ENCODE measurements at regions not wholly inside any gene's neighbourhood (a gene's known extent, or its start where the extent isn't known, plus 50 kb on each side); places are given as distances from the start of the nearest gene placed in this dataset.

DNA sequence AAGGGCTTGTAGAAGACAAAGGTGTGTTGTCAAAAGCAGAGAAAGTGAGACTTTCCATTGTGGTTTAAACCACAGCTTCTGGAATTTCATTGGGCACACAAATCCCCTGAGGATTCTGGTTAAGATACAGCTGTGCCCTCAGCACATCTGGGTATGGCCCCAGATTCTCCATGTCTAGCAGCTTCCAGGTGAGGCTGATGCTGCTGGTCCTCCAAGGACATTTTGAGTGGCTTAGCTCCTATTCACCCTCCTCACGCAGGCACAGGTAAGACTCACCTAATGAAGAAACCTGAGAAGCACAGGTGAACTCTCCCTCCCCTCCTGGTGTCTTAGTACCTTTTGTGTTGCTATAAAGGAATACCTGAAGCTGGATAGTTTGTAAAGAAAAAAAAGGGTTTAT lies 88.9 kb upstream of the IGLL5 start:
- no peak for ATAC-seq
- Mint-ChIP-seq H3K4me3 (no peak overlapping the region), H3K4me1 (ENCODE audit: low read depth) (peaks cover 10% of the 10 kb centered on the region), H3K27me3 (ENCODE audit: low read depth) (no peaks in the 10 kb centered on the region), H3K36me3 (ENCODE audit: insufficient read depth) (no peaks in the 10 kb centered on the region), H3K9me3 (no peaks in the 10 kb centered on the region)
- DNase-seq: no peak

DNA sequence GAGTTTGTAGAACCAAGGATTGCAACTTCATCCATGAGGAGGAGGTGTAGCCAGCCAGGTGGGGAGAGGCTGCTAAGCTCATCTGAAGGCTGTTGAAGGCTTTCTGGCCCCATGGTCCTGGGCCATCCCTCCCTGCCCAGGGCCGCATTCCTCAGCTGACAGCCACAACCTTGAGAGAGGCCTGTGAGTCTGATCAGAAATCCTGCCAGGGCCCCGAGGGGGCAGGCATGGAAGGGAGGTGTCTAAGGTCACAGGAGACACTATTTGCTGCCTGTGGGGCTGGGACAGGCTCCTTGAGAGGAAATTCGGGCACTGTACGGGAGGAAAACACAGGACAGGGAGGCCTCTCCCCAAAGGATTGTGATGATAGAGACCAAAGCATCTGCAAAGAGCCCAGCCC lies 88.1 kb upstream of the IGLL5 start:
- DNase-seq (no peak), ATAC-seq (no peak)
- Mint-ChIP-seq H3K36me3 (ENCODE audit: insufficient read depth) (no peaks in the 10 kb centered on the region), H3K4me3 (no peak overlapping the region), H3K27me3 (ENCODE audit: low read depth) (no peaks in the 10 kb centered on the region), H3K4me1 (ENCODE audit: low read depth) (peaks cover 11% of the 10 kb centered on the region), H3K9me3 (no peaks in the 10 kb centered on the region)

DNA sequence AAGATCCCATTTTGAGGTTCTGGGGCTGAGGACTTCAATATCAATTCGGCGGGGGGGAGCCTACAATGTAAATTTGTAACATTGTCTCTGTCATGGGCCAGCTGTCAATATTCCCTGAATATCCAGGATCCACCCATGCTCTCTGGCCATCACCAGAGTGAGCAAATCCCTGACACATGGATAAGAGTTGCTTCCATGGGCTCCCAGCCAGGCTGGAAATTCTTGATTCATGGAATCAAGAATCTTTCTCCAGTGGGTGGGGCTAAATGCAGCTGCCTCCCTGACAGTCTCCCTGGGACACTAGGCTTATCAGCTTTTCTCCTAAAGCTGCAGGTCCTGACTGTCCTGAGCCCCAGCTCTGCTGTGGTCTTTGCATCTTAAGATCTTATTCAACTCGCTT lies 86.9 kb upstream of the IGLL5 start:
- Mint-ChIP-seq H3K4me3 (no peak overlapping the region), H3K36me3 (ENCODE audit: insufficient read depth) (no peaks in the 10 kb centered on the region), H3K27me3 (ENCODE audit: low read depth) (no peaks in the 10 kb centered on the region), H3K9me3 (no peaks in the 10 kb centered on the region), H3K4me1 (ENCODE audit: low read depth) (peaks cover 16% of the 10 kb centered on the region)
- ATAC-seq (no peak), DNase-seq (no peak)

DNA sequence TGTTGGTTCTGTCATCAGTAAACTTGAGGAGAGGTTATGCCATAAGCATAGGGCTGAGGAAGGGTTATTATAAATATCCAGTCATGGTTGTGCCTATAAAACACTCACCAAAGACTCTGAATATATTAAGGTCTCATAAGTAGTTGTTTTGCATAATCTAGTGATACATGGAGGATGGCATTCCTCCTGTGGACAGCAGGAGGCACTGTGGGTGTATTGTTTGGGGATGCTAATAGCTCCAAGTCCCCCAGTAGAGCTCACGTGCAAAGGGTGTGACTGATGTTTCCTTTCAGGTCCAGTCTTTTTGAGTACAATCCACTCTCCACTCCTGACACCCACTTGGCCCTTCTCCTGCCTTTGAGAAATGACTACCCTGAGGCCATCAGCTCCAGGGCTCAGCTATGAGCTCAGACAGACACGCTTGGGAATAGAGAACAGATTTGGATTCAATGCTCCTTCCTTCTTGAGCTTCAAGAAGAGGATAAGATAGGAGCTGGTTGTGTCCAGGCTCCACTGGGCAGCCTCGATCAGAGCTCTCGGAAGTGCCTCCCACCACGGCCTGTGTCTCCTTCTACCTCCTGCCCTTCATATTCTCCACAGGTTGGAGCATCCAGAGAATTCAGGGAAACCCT lies 85.2 kb upstream of the IGLL5 start:
- H3K27me3 Mint-ChIP-seq (ENCODE audit: low read depth): no peaks in the 10 kb centered on the region
- ATAC-seq (peak in 1 of 2 donors; percentile 30), DNase-seq (peak; percentile 32)
- H3K4me1 Mint-ChIP-seq (ENCODE audit: low read depth): peaks cover 22% of the 10 kb centered on the region
- no peaks in the 10 kb centered on the region for H3K36me3 Mint-ChIP-seq (ENCODE audit: insufficient read depth)
- H3K4me3 Mint-ChIP-seq: no peak overlapping the region
- H3K9me3 Mint-ChIP-seq: no peaks in the 10 kb centered on the region

DNA sequence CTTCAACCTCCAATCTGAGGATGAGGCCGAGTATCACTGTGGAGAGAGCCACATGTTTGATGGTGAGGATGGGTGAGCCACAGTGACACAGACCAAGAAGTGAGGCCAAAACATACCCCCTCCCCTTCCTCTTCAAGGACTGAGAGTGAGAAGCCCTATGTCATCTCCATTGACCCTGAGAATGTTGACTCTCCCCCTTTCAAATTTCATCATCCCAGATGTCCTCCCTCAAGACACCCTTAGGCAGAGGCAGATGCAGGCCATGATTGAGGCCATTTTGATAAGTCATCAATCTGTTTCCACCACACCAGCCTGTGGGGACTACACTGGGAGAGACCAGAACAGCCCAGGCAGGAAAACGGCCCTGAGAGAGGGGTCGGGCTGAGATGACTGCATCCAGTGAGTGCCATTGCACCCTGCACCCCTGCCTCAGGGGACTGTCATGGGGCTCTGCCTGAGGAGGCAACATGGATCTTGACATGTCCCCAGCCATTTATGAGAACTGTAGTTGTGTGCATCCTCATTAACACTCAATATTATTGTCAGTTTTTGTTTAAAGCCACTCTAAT lies 84.2 kb upstream of the IGLL5 start:
- ATAC-seq (no peak), DNase-seq (no peak)
- Mint-ChIP-seq H3K36me3 (ENCODE audit: insufficient read depth) (no peaks in the 10 kb centered on the region), H3K9me3 (no peaks in the 10 kb centered on the region), H3K4me3 (no peak overlapping the region), H3K4me1 (ENCODE audit: low read depth) (peaks cover 18% of the 10 kb centered on the region), H3K27me3 (ENCODE audit: low read depth) (no peaks in the 10 kb centered on the region)

- no peaks in the 10 kb centered on the region for H3K36me3 Mint-ChIP-seq (ENCODE audit: insufficient read depth)
- peak; percentile 67 for DNase-seq
- H3K9me3 Mint-ChIP-seq: no peaks in the 10 kb centered on the region
- H3K4me3 Mint-ChIP-seq: no peak overlapping the region
- H3K27me3 Mint-ChIP-seq (ENCODE audit: low read depth): no peaks in the 10 kb centered on the region
- ATAC-seq: peak; percentile 54 to 88
- peaks cover 50% of the 10 kb centered on the region for H3K4me1 Mint-ChIP-seq (ENCODE audit: low read depth)
Measured at GRCh38 chr22:22810018-22810427, 77.6 kb upstream of the IGLL5 start.

- ATAC-seq (peak in 1 of 2 donors; percentile 18), DNase-seq (no peak)
- H3K4me1 Mint-ChIP-seq (ENCODE audit: low read depth): peaks cover 52% of the 10 kb centered on the region
Measured at GRCh38 chr22:22810471-22810870, 77.1 kb upstream of the IGLL5 start.

DNA sequence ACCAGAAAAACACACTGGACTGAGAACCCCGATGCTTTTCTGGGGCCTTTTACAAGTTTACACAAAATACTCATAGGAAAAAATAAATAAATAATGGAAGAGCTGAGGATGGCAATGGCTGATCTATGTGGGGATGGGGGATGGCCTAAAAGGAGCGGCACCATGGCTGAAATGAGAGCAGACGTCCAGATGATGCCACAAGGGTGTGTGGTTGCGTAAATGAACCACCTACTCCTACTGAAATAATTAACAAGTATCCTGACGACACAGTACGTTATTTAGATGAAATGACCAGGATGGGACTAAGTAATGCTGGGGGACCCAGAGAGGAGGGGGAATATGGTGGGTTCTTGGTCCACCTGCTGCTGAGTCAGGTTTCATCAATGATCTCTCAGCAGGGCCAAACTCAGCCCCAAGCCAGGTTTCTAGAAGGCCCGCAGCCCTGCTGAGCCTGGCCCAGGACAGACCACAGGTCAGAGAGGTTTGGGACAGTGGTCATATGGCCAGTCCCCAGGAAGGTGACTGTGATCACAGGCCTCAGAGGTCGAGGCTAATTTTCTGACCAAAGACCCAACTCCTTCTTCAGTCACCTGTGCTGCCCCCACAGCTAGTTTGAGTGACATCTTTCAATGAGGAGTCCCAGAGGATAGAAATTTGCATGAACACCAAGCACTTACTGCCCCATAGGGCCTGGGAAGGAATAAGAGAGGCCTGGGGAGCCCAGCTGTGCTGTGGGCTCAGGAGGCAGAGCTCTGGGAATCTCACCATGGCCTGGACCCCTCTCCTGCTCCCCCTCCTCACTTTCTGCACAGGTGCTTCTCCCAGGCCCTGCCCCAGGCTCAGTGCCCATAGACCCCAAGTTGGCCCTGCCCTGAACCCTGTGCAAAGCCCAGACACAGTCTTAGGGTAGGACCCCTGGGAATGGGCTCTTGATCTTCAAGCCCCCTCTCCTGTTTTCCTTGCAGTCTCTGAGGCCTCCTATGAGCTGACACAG lies 76.3 kb upstream of the IGLL5 start:
- no peak for DNase-seq
- ATAC-seq: no peak
- Mint-ChIP-seq H3K9me3 (no peaks in the 10 kb centered on the region), H3K4me1 (ENCODE audit: low read depth) (peaks cover 60% of the 10 kb centered on the region), H3K27me3 (ENCODE audit: low read depth) (no peaks in the 10 kb centered on the region), H3K36me3 (ENCODE audit: insufficient read depth) (no peaks in the 10 kb centered on the region), H3K4me3 (peak overlapping the region; percentile 13)

More at GRCh38 chr22:22810471-22810870, 77.1 kb upstream of the IGLL5 start:
- no peaks in the 10 kb centered on the region for H3K36me3 Mint-ChIP-seq (ENCODE audit: insufficient read depth)
- no peaks in the 10 kb centered on the region for H3K27me3 Mint-ChIP-seq (ENCODE audit: low read depth)
- H3K9me3 Mint-ChIP-seq: no peaks in the 10 kb centered on the region
- no peak overlapping the region for H3K4me3 Mint-ChIP-seq

DNA sequence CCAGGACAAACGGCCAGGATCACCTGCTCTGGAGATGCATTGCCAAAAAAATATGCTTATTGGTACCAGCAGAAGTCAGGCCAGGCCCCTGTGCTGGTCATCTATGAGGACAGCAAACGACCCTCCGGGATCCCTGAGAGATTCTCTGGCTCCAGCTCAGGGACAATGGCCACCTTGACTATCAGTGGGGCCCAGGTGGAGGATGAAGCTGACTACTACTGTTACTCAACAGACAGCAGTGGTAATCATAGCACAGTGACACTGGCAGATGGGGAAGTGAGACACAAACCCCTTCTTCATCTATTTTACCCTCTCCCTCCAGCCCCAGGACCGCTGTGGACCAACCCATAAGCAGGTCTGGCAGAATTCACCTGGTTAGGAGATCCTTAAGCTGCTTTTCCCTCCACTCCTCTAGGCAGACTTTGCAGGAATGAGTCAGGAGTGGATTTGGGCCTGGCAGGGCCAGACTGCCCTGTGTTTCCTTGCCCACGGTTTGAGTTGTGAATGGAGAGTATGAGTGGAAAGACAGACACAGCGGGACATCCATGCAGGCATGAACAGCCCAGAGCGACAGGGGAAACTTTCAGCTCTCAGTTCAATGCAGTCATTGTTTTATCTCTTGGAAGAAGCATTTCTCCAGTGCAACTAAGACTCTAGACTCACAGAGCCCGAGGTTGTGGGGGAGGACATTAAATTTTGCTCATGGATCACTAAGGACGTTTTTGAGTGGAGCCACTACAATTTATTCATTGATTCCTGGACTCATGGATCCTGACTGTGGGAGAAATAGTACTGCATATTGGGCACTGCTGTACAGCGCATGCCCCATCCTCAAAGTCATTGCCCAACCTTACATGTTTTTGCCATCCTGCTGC lies 75.3 kb upstream of the IGLL5 start:
- Mint-ChIP-seq H3K9me3 (no peaks in the 10 kb centered on the region), H3K4me3 (no peak overlapping the region), H3K36me3 (ENCODE audit: insufficient read depth) (no peaks in the 10 kb centered on the region), H3K4me1 (ENCODE audit: low read depth) (peaks cover 65% of the 10 kb centered on the region), H3K27me3 (ENCODE audit: low read depth) (no peaks in the 10 kb centered on the region)
- no peak for ATAC-seq
- no peak for DNase-seq

DNA sequence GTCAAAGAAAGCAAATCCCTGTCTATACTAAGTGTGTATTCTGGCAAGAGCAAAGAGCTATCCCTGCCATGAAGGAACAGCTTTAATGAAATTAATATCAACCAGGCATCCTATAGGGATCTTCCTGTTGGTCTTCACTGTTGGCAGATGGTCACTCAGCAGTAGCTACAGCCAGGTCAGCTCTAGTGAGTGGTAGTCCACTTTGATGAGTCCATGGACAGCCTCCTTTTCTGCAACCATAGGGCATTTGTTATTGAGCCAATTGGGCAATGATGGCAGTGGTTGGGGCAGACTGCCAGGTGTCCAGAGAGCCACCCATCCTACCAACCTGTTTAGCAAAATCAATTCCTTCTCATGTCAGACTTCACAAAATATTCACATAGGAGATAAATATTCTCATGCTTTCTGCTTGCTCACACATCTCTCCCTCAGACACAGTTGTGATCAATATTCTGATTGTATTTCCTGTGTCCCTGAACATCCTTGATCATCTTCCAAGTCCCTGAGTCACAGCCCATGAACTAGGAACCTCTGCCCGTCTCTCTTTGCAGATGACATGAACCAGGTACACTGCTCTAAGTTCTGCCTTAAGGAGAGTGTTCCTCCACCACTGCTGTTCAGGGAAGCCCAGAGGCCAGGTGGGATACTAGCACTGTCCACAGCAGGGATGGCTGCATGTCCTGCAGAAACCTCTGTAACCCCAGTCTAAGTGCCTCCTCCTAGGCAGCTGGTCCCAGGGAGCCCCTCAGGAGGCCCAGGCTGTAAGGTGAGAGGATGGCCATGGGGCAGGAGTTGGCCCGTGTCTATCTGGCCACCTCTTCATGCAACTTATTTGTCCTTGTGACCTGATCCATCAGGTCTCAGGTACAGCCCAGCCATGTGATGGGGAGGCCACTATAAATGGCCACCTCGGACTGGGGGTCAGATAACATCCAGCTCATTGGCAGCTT lies 74.2 kb upstream of the IGLL5 start:
- H3K4me1 Mint-ChIP-seq (ENCODE audit: low read depth): peaks cover 72% of the 10 kb centered on the region
- no peak for DNase-seq
- no peak overlapping the region for H3K4me3 Mint-ChIP-seq
- H3K27me3 Mint-ChIP-seq (ENCODE audit: low read depth): no peaks in the 10 kb centered on the region
- no peaks in the 10 kb centered on the region for H3K36me3 Mint-ChIP-seq (ENCODE audit: insufficient read depth)
- no peaks in the 10 kb centered on the region for H3K9me3 Mint-ChIP-seq
- no peak for ATAC-seq

DNA sequence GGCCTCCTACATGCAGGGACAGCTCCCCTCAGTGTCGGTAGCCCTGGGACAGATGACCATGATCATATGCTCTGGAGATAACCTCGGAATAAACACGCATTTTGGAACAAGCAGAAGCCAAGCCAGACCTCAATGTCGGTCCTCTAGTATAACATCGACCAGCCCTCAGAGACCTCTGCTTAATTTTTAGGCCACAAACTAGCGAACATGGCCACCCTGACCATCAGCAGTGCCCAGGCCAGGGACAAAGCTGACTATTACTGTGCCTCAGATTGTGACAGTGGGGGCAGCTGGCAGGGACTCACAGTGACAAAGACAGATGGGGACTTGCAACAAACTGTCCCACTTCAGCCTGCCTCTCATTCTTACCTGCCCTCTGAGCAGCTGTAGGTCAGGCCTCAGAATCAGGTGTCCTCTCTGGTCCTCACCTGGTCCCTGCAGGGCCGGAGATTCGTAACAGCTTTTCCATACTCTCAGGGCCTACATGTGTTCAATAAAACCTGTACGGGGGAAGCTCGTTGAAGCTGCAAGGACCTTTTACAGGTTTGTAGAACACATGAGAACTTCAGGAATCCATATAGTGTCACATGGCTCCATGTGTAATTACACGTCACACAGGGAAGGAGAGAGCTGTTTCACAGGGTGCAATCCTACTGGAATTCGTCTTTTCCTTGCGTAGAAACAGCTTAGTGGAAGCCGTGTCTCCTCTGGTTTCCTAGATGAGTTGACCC lies 72.8 kb upstream of the IGLL5 start:
- DNase-seq (no peak), ATAC-seq (no peak)
- H3K36me3 Mint-ChIP-seq (ENCODE audit: insufficient read depth): no peaks in the 10 kb centered on the region
- H3K4me1 Mint-ChIP-seq (ENCODE audit: low read depth): peaks cover 83% of the 10 kb centered on the region
- H3K27me3 Mint-ChIP-seq (ENCODE audit: low read depth): no peaks in the 10 kb centered on the region
- no peak overlapping the region for H3K4me3 Mint-ChIP-seq
- H3K9me3 Mint-ChIP-seq: no peaks in the 10 kb centered on the region

GRCh38 chr22:22815397-22816170 lies 72.0 kb upstream of the IGLL5 start:
- ATAC-seq (no peak), DNase-seq (no peak)
- no peaks in the 10 kb centered on the region for H3K36me3 Mint-ChIP-seq (ENCODE audit: insufficient read depth)

More at GRCh38 chr22:22815397-22816170, 72.0 kb upstream of the IGLL5 start:
- no peaks in the 10 kb centered on the region for H3K9me3 Mint-ChIP-seq
- no peaks in the 10 kb centered on the region for H3K27me3 Mint-ChIP-seq (ENCODE audit: low read depth)
- peaks cover 86% of the 10 kb centered on the region for H3K4me1 Mint-ChIP-seq (ENCODE audit: low read depth)
- no peak overlapping the region for H3K4me3 Mint-ChIP-seq

All from activated T-cell treated with anti-CD3 and anti-CD28 coated beads, Interleukin-2, amount 50 U/mL, for 4 hours (primary cell).